ENCODE measurements at regions not wholly inside any gene's neighbourhood (a gene's known extent, or its start where the extent isn't known, plus 50 kb on each side); places are given as distances from the start of the nearest gene placed in this dataset.

DNA sequence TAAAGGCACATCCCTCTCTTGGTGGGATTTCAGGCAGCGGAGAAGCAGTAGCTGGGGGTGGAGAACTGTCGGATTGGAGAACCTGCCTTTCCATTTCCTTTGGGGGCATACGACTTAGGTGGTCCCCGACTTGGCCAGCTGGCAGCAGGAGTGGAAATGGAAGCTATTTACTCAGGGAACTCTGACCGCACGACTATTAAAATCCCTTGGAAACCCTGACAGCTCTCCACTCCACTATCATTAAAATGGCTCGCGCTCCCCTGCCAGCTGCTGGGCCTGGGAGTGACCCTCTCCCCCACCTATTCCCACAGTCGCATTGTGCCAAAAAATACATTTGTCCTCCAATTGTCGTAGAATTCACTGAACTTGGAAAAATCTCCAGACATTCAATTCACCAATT is 77.7 kb upstream of the APCDD1 start:
- TF ChIP-seq, protein P1, sequence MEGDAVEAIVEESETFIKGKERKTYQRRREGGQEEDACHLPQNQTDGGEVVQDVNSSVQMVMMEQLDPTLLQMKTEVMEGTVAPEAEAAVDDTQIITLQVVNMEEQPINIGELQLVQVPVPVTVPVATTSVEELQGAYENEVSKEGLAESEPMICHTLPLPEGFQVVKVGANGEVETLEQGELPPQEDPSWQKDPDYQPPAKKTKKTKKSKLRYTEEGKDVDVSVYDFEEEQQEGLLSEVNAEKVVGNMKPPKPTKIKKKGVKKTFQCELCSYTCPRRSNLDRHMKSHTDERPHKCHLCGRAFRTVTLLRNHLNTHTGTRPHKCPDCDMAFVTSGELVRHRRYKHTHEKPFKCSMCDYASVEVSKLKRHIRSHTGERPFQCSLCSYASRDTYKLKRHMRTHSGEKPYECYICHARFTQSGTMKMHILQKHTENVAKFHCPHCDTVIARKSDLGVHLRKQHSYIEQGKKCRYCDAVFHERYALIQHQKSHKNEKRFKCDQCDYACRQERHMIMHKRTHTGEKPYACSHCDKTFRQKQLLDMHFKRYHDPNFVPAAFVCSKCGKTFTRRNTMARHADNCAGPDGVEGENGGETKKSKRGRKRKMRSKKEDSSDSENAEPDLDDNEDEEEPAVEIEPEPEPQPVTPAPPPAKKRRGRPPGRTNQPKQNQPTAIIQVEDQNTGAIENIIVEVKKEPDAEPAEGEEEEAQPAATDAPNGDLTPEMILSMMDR (conservative IDR thresholded peaks at IDR 0.05; ENCODE audit: low read depth in 2 of 2) = no peak
- TF ChIP-seq EZH2 (IDR thresholded peaks at IDR 0.05; ENCODE audit: low read depth, unreplicated experiment) (no peak), JUNB (IDR thresholded peaks at IDR 0.05; ENCODE audit: unreplicated experiment) (no peak), POLR2AphosphoS5 (IDR thresholded peaks at IDR 0.05; ENCODE audit: low read depth) (no peak), ZNF114 (CRISPR knock-in tag; IDR thresholded peaks at IDR 0.05) (no peak)
- TF ChIP-seq, protein P2, sequence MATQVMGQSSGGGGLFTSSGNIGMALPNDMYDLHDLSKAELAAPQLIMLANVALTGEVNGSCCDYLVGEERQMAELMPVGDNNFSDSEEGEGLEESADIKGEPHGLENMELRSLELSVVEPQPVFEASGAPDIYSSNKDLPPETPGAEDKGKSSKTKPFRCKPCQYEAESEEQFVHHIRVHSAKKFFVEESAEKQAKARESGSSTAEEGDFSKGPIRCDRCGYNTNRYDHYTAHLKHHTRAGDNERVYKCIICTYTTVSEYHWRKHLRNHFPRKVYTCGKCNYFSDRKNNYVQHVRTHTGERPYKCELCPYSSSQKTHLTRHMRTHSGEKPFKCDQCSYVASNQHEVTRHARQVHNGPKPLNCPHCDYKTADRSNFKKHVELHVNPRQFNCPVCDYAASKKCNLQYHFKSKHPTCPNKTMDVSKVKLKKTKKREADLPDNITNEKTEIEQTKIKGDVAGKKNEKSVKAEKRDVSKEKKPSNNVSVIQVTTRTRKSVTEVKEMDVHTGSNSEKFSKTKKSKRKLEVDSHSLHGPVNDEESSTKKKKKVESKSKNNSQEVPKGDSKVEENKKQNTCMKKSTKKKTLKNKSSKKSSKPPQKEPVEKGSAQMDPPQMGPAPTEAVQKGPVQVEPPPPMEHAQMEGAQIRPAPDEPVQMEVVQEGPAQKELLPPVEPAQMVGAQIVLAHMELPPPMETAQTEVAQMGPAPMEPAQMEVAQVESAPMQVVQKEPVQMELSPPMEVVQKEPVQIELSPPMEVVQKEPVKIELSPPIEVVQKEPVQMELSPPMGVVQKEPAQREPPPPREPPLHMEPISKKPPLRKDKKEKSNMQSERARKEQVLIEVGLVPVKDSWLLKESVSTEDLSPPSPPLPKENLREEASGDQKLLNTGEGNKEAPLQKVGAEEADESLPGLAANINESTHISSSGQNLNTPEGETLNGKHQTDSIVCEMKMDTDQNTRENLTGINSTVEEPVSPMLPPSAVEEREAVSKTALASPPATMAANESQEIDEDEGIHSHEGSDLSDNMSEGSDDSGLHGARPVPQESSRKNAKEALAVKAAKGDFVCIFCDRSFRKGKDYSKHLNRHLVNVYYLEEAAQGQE (IDR thresholded peaks at IDR 0.05; ENCODE audit: unreplicated experiment) = no peak
- TF ChIP-seq, protein P3, sequence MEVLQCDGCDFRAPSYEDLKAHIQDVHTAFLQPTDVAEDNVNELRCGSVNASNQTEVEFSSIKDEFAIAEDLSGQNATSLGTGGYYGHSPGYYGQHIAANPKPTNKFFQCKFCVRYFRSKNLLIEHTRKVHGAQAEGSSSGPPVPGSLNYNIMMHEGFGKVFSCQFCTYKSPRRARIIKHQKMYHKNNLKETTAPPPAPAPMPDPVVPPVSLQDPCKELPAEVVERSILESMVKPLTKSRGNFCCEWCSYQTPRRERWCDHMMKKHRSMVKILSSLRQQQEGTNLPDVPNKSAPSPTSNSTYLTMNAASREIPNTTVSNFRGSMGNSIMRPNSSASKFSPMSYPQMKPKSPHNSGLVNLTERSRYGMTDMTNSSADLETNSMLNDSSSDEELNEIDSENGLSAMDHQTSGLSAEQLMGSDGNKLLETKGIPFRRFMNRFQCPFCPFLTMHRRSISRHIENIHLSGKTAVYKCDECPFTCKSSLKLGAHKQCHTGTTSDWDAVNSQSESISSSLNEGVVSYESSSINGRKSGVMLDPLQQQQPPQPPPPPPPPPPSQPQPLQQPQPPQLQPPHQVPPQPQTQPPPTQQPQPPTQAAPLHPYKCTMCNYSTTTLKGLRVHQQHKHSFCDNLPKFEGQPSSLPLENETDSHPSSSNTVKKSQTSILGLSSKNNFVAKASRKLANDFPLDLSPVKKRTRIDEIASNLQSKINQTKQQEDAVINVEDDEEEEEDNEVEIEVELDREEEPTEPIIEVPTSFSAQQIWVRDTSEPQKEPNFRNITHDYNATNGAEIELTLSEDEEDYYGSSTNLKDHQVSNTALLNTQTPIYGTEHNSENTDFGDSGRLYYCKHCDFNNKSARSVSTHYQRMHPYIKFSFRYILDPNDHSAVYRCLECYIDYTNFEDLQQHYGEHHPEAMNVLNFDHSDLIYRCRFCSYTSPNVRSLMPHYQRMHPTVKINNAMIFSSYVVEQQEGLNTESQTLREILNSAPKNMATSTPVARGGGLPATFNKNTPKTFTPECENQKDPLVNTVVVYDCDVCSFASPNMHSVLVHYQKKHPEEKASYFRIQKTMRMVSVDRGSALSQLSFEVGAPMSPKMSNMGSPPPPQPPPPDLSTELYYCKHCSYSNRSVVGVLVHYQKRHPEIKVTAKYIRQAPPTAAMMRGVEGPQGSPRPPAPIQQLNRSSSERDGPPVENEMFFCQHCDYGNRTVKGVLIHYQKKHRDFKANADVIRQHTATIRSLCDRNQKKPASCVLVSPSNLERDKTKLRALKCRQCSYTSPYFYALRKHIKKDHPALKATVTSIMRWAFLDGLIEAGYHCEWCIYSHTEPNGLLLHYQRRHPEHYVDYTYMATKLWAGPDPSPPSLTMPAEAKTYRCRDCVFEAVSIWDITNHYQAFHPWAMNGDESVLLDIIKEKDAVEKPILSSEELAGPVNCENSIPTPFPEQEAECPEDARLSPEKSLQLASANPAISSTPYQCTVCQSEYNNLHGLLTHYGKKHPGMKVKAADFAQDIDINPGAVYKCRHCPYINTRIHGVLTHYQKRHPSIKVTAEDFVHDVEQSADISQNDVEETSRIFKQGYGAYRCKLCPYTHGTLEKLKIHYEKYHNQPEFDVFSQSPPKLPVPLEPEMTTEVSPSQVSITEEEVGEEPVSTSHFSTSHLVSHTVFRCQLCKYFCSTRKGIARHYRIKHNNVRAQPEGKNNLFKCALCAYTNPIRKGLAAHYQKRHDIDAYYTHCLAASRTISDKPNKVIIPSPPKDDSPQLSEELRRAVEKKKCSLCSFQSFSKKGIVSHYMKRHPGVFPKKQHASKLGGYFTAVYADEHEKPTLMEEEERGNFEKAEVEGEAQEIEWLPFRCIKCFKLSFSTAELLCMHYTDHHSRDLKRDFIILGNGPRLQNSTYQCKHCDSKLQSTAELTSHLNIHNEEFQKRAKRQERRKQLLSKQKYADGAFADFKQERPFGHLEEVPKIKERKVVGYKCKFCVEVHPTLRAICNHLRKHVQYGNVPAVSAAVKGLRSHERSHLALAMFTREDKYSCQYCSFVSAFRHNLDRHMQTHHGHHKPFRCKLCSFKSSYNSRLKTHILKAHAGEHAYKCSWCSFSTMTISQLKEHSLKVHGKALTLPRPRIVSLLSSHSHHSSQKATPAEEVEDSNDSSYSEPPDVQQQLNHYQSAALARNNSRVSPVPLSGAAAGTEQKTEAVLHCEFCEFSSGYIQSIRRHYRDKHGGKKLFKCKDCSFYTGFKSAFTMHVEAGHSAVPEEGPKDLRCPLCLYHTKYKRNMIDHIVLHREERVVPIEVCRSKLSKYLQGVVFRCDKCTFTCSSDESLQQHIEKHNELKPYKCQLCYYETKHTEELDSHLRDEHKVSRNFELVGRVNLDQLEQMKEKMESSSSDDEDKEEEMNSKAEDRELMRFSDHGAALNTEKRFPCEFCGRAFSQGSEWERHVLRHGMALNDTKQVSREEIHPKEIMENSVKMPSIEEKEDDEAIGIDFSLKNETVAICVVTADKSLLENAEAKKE (CRISPR knock-in tag; IDR thresholded peaks at IDR 0.05) = no peak
